ENCODE measurements at regions not wholly inside any gene's neighbourhood (a gene's known extent, or its start where the extent isn't known, plus 50 kb on each side); places are given as distances from the start of the nearest gene placed in this dataset.
"Not testable (repeated sequence)": the region's sequence is repeated elsewhere in the genome, so short reads cannot be mapped to it uniquely, and the experiment has no call there.

- H3K9me3 Mint-ChIP-seq, result no peaks in the 10 kb centered on the region
- H3K4me3 Mint-ChIP-seq, result no peak overlapping the region
- H3K27ac Mint-ChIP-seq, result no peak overlapping the region
- DNase-seq, result no peak
- intact Hi-C loops (cut with micrococcal nuclease), result no loop called here
- ChIA-PET POLR2A (no interaction called here), CTCF (no interaction called here)
- H3K36me3 Mint-ChIP-seq, result no peaks in the 10 kb centered on the region
- no peaks in the 10 kb centered on the region for H3K4me1 Mint-ChIP-seq (ENCODE audit: low read depth)
- H3K27me3 Mint-ChIP-seq, result peaks cover 9% of the 10 kb centered on the region
These were observed 247.2 kb downstream of the CEMIP2 start for GRCh38 chr9:71521132-71521531.

DNA sequence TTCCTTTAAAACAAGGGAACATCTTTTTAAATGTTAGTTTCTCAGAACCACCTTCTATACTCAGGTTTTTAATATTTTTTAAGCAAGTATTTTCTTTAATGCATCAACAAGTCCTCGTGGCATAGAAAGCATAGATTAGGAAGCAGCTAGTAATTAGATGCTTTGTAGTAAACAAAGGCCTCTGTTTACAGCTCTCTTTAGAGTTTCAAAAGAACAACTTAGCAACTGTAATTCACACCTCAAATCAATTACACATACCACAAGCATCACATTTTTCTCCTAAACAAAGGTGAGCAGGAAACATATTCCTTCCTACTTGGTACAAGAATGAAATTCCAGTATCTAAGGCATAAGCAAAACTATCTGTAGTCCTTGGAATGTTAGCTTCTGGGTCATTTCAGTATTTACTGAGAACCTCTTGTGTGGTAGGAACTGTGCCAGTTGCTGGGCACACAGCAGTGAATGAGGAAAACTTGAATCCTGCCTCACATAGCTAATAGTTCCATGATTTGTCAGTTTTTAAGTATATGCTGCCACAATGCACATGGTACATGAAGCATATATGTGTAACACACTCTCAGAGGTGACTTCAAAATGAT is 249.1 kb downstream of the CEMIP2 start:
- no peaks in the 10 kb centered on the region for H3K4me1 Mint-ChIP-seq (ENCODE audit: low read depth)
- no peaks in the 10 kb centered on the region for H3K36me3 Mint-ChIP-seq
- H3K9me3 Mint-ChIP-seq, result no peaks in the 10 kb centered on the region
- intact Hi-C loops (cut with micrococcal nuclease), result no loop called here
- no peak overlapping the region for H3K27ac Mint-ChIP-seq
- no peak overlapping the region for H3K4me3 Mint-ChIP-seq
- DNase-seq, result no peak
- peaks cover 13% of the 10 kb centered on the region for H3K27me3 Mint-ChIP-seq
- POLR2A ChIA-PET, result no interaction called here
- CTCF ChIA-PET, result no interaction called here

DNA sequence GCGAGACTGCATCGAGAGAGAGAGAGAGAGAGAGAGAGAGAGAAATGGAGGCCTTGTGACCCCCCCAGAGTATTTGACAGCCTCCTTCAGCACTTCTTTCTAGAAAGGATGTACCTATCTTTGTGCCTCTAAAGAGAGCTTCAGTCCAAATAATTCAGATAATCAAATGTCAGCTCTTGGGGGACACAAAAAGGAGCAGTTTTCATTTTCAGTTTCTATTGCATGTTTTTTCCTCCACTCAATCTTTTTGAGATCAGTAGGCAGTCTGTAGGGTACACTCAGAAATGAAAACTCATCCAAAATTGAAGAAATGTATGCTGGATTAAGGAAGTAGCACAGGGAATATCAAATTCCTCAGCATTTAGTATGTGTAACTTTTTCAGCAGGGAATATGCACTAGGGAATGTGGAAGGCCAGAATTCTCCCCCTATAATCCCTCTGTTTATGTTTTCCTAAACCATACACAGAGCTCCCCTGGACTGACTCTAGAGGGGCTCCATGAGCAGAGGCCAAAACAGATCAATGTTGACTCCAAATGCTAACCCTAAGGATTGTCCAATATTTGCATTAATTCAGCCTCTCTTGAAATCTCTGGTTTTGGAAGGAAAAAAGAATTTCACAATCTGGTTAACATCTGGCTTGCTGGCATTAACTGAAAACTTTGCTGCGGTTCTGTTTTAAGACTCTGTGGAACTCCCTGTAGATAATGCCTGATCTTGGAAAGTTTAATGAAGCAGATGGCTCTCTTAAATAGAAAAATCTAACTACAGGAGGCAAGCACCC is 250.1 kb downstream of the CEMIP2 start:
- Mint-ChIP-seq H3K36me3 (no peaks in the 10 kb centered on the region), H3K9me3 (no peaks in the 10 kb centered on the region)

DNA sequence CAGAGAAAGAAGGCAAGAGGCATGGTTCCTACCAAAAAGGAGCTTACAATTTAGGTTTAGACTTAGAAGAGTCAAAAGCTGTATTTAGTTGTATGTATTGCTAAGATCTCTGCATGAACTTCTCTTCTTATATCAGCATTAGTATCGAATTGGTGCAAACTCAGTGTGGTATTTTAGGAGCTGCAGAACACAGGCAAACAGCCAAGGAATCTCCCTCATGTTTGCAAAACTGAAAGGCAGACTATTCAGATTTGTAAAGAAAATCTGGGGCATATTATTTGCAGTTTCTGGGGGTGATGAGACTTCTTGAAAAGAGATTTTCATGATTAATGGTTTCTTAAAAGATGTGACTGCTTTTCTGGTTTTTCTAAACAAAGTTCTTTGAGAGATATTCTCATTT is 252.7 kb downstream of the CEMIP2 start:
- CTCF ChIA-PET, result no interaction called here
- Mint-ChIP-seq H3K27me3 (peaks cover 11% of the 10 kb centered on the region), H3K4me3 (no peak overlapping the region), H3K4me1 (ENCODE audit: low read depth) (no peaks in the 10 kb centered on the region), H3K27ac (no peak overlapping the region), H3K36me3 (no peaks in the 10 kb centered on the region), H3K9me3 (no peaks in the 10 kb centered on the region)
- intact Hi-C loops (cut with micrococcal nuclease), result no loop called here
- POLR2A ChIA-PET, result no interaction called here
- DNase-seq, result no peak

More for the DNA sequence above, 250.1 kb downstream of the CEMIP2 start:
- Mint-ChIP-seq H3K27ac (no peak overlapping the region), H3K4me3 (no peak overlapping the region), H3K27me3 (peaks cover 13% of the 10 kb centered on the region), H3K4me1 (ENCODE audit: low read depth) (no peaks in the 10 kb centered on the region)
- POLR2A ChIA-PET, result no interaction called here
- CTCF ChIA-PET, result interaction anchor here (0.7 kb wide), 1 partner anchor 878 kb away, joined by 6 read pairs; no protein-coding TSS in a partner anchor
- DNase-seq, result no peak
- intact Hi-C loops (cut with micrococcal nuclease), result no loop called here

- ChIA-PET CTCF (no interaction called here), POLR2A (no interaction called here)
- Mint-ChIP-seq H3K9me3 (no peaks in the 10 kb centered on the region), H3K27ac (no peak overlapping the region), H3K27me3 (peaks cover 11% of the 10 kb centered on the region), H3K4me3 (no peak overlapping the region), H3K36me3 (no peaks in the 10 kb centered on the region), H3K4me1 (ENCODE audit: low read depth) (no peaks in the 10 kb centered on the region)
- no peak for DNase-seq
- intact Hi-C loops (cut with micrococcal nuclease), result no loop called here
These were observed 253.2 kb downstream of the CEMIP2 start for GRCh38 chr9:71515107-71515506.

- Mint-ChIP-seq H3K9me3 (no peaks in the 10 kb centered on the region), H3K36me3 (no peaks in the 10 kb centered on the region), H3K4me1 (ENCODE audit: low read depth) (no peaks in the 10 kb centered on the region), H3K27ac (no peak overlapping the region), H3K27me3 (peaks cover 11% of the 10 kb centered on the region), H3K4me3 (no peak overlapping the region)
- POLR2A ChIA-PET, result no interaction called here
- no peak for DNase-seq
- CTCF ChIA-PET, result no interaction called here
- intact Hi-C loops (cut with micrococcal nuclease), result no loop called here
These were observed 253.9 kb downstream of the CEMIP2 start for GRCh38 chr9:71514344-71514975.

- Mint-ChIP-seq H3K4me3 (no peak overlapping the region), H3K27me3 (peaks cover 3% of the 10 kb centered on the region), H3K36me3 (no peaks in the 10 kb centered on the region), H3K4me1 (ENCODE audit: low read depth) (no peaks in the 10 kb centered on the region), H3K27ac (no peak overlapping the region), H3K9me3 (no peaks in the 10 kb centered on the region)
- POLR2A ChIA-PET, result no interaction called here
- intact Hi-C loops (cut with micrococcal nuclease), result loop anchor here (5.0 kb wide), 1 partner anchor 258 kb away; the partner anchor contains the start of gene CEMIP2
- CTCF ChIA-PET, result no interaction called here
- DNase-seq, result no peak
These were observed 259.3 kb downstream of the CEMIP2 start for GRCh38 chr9:71509054-71509453.

GRCh38 chr9:71508141-71508540 is 260.2 kb downstream of the CEMIP2 start:
- intact Hi-C loops (cut with micrococcal nuclease), result loop anchor here (5.0 kb wide), 1 partner anchor 259 kb away; the partner anchor contains the start of gene CEMIP2
- CTCF ChIA-PET, H3K27ac Mint-ChIP-seq: not testable (repeated sequence)

GRCh38 chr9:71506821-71507220 is 261.5 kb downstream of the CEMIP2 start:
- no peaks in the 10 kb centered on the region for H3K27me3 Mint-ChIP-seq
- H3K4me3 Mint-ChIP-seq, result no peak overlapping the region
- ChIA-PET POLR2A (no interaction called here), CTCF (no interaction called here)
- no peaks in the 10 kb centered on the region for H3K9me3 Mint-ChIP-seq
- H3K36me3 Mint-ChIP-seq, result no peaks in the 10 kb centered on the region
- intact Hi-C loops (cut with micrococcal nuclease), result loop anchor here (5.0 kb wide), 1 partner anchor 260 kb away; the partner anchor contains the start of gene CEMIP2
- DNase-seq, result no peak
- no peak overlapping the region for H3K27ac Mint-ChIP-seq
- H3K4me1 Mint-ChIP-seq (ENCODE audit: low read depth), result no peaks in the 10 kb centered on the region

More at GRCh38 chr9:71508141-71508540, 260.2 kb downstream of the CEMIP2 start:
- H3K4me1 Mint-ChIP-seq (ENCODE audit: low read depth); H3K27me3 Mint-ChIP-seq; DNase-seq; H3K9me3 Mint-ChIP-seq; POLR2A ChIA-PET; H3K36me3 Mint-ChIP-seq; H3K4me3 Mint-ChIP-seq: not testable (repeated sequence)

- no peak overlapping the region for H3K4me3 Mint-ChIP-seq
- no peaks in the 10 kb centered on the region for H3K9me3 Mint-ChIP-seq
- H3K27ac Mint-ChIP-seq, result no peak overlapping the region
- ChIA-PET CTCF (no interaction called here), POLR2A (no interaction called here)
- no peaks in the 10 kb centered on the region for H3K36me3 Mint-ChIP-seq
- no peak for DNase-seq
- H3K4me1 Mint-ChIP-seq (ENCODE audit: low read depth), result no peaks in the 10 kb centered on the region
- intact Hi-C loops (cut with micrococcal nuclease), result loop anchor here (5.0 kb wide), 1 partner anchor 263 kb away; the partner anchor contains the start of gene CEMIP2
- no peaks in the 10 kb centered on the region for H3K27me3 Mint-ChIP-seq
These were observed 263.7 kb downstream of the CEMIP2 start for GRCh38 chr9:71504636-71505035.

DNA sequence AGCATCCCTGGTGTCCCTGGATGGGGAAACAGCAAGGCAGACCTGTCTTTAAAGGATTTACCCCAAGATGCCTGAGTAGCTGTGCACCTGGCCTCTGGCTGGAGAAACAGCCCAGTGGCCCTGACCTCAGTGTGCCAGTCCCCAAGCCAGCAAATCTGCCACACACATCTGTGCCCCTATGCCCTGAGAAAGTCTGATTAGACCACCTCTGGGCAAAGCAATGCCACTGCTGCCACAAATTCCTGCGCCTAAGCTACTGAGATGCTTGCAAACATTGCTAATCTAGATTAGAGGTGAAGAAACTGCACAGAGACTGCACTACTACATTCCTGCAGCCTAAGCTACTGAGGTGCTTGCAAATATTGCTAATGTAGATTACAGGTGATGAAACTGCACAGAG is 269.6 kb downstream of the CEMIP2 start:
- Mint-ChIP-seq H3K4me3 (no peak overlapping the region), H3K27me3 (no peaks in the 10 kb centered on the region), H3K27ac (no peak overlapping the region), H3K36me3 (no peaks in the 10 kb centered on the region), H3K9me3 (peaks cover 6% of the 10 kb centered on the region), H3K4me1 (ENCODE audit: low read depth) (no peaks in the 10 kb centered on the region)
- DNase-seq, result no peak
- POLR2A ChIA-PET, result no interaction called here
- intact Hi-C loops (cut with micrococcal nuclease), result no loop called here
- CTCF ChIA-PET, result no interaction called here

- ChIA-PET POLR2A (no interaction called here), CTCF (interaction anchor here (0.6 kb wide), 1 partner anchor 12 kb away, joined by 4 read pairs; no protein-coding TSS in a partner anchor)
- Mint-ChIP-seq H3K4me3 (no peak overlapping the region), H3K9me3 (no peaks in the 10 kb centered on the region), H3K27ac (no peak overlapping the region), H3K36me3 (no peaks in the 10 kb centered on the region), H3K4me1 (ENCODE audit: low read depth) (no peaks in the 10 kb centered on the region), H3K27me3 (peaks cover 13% of the 10 kb centered on the region)
- intact Hi-C loops (cut with micrococcal nuclease), result no loop called here
- no peak for DNase-seq
These were observed 277.5 kb downstream of the CEMIP2 start for GRCh38 chr9:71490810-71491209.

Measured in activated CD4-positive, alpha-beta memory T cell treated with anti-CD3 and anti-CD28 coated beads for 36 hours (primary cell).